ENCODE measurements at regions not wholly inside any gene's neighbourhood (a gene's known extent, or its start where the extent isn't known, plus 50 kb on each side); places are given as distances from the start of the nearest gene placed in this dataset.
"Not testable (repeated sequence)": the region's sequence is repeated elsewhere in the genome, so short reads cannot be mapped to it uniquely, and the experiment has no call there.

GRCh38 chr6:154624038-154624599 lies 109.1 kb upstream of the SCAF8 start:
- peaks cover 0 to 4% (median 3%) of the 10 kb centered on the region in 7 donors for H3K9me3 Mint-ChIP-seq
- H3K4me3 Mint-ChIP-seq = no peak overlapping the region
- no peaks in the 10 kb centered on the region for H3K9me3 ChIP-seq (replicated peaks in 1 of 2; ENCODE audit: control insufficient read depth in 1 of 2, insufficient read depth in 1 of 2, low read length in 2 of 2)
- H2AFZ ChIP-seq (ENCODE audit: insufficient read depth, low read depth, low read length, poor library complexity, severe bottlenecking) = no peak overlapping the region
- no peak overlapping the region for H3K27ac ChIP-seq (ENCODE audit: low read depth in 1 of 2, low read length in 2 of 2)
- H3K36me3 Mint-ChIP-seq = no peaks in the 10 kb centered on the region
- TF ChIP-seq, protein P1, sequence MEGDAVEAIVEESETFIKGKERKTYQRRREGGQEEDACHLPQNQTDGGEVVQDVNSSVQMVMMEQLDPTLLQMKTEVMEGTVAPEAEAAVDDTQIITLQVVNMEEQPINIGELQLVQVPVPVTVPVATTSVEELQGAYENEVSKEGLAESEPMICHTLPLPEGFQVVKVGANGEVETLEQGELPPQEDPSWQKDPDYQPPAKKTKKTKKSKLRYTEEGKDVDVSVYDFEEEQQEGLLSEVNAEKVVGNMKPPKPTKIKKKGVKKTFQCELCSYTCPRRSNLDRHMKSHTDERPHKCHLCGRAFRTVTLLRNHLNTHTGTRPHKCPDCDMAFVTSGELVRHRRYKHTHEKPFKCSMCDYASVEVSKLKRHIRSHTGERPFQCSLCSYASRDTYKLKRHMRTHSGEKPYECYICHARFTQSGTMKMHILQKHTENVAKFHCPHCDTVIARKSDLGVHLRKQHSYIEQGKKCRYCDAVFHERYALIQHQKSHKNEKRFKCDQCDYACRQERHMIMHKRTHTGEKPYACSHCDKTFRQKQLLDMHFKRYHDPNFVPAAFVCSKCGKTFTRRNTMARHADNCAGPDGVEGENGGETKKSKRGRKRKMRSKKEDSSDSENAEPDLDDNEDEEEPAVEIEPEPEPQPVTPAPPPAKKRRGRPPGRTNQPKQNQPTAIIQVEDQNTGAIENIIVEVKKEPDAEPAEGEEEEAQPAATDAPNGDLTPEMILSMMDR (IDR thresholded peaks at IDR 0.05) = no peak
- no peak for DNase-seq
- intact Hi-C loops (cut with micrococcal nuclease) = no loop called here
- H3K79me2 ChIP-seq (ENCODE audit: insufficient read depth, low read length) = no peaks in the 10 kb centered on the region
- 100% methylated on average over 2 of the region's 6 CpGs for WGBS (ENCODE audit: insufficient coverage)
- no peaks in the 10 kb centered on the region for H3K27me3 ChIP-seq (ENCODE audit: control insufficient read depth in 2 of 2, insufficient read depth in 2 of 2, low read length in 2 of 2)
- no peak overlapping the region for H3K4me3 ChIP-seq (replicated peaks in 1 of 3; ENCODE audit: low read depth in 2 of 3, low read length in 3 of 3)
- H3K36me3 ChIP-seq (replicated peaks in 1 of 2; ENCODE audit: control insufficient read depth in 1 of 2, insufficient read depth in 2 of 2, low read length in 2 of 2) = no peaks in the 10 kb centered on the region
- H3K4me2 ChIP-seq (replicated peaks; ENCODE audit: extremely low read depth, low read length, poor library complexity, severe bottlenecking) = no peak overlapping the region
- no peak overlapping the region for H3K9ac ChIP-seq (ENCODE audit: insufficient read depth, low read length, poor library complexity, severe bottlenecking)
- H3K4me1 ChIP-seq (ENCODE audit: control insufficient read depth in 1 of 2, insufficient read depth in 2 of 2, low read length in 2 of 2) = no peaks in the 10 kb centered on the region
- H3K4me1 Mint-ChIP-seq = no peaks in the 10 kb centered on the region
- no peaks in the 10 kb centered on the region for H3K27me3 Mint-ChIP-seq (ENCODE audit: low read depth in 3 of 3)
- H4K20me1 ChIP-seq (ENCODE audit: insufficient read depth, low read length) = no peaks in the 10 kb centered on the region
- no peak overlapping the region for H3K27ac Mint-ChIP-seq

GRCh38 chr6:154624727-154625126 lies 108.5 kb upstream of the SCAF8 start:
- H3K9me3 ChIP-seq (replicated peaks in 1 of 2; ENCODE audit: control insufficient read depth in 1 of 2, insufficient read depth in 1 of 2, low read length in 2 of 2); H3K79me2 ChIP-seq (ENCODE audit: insufficient read depth, low read length); H3K4me3 Mint-ChIP-seq; H3K4me2 ChIP-seq (replicated peaks; ENCODE audit: extremely low read depth, low read length, poor library complexity, severe bottlenecking); H3K27me3 Mint-ChIP-seq (ENCODE audit: low read depth in 3 of 3); H4K20me1 ChIP-seq (ENCODE audit: insufficient read depth, low read length); H3K36me3 Mint-ChIP-seq; H3K4me1 Mint-ChIP-seq; H3K27me3 ChIP-seq (ENCODE audit: control insufficient read depth in 2 of 2, insufficient read depth in 2 of 2, low read length in 2 of 2); DNase-seq; H2AFZ ChIP-seq (ENCODE audit: insufficient read depth, low read depth, low read length, poor library complexity, severe bottlenecking); H3K9me3 Mint-ChIP-seq; intact Hi-C loops (cut with micrococcal nuclease); H3K9ac ChIP-seq (ENCODE audit: insufficient read depth, low read length, poor library complexity, severe bottlenecking); H3K27ac ChIP-seq (ENCODE audit: low read depth in 1 of 2, low read length in 2 of 2); H3K4me1 ChIP-seq (ENCODE audit: control insufficient read depth in 1 of 2, insufficient read depth in 2 of 2, low read length in 2 of 2); H3K27ac Mint-ChIP-seq; H3K4me3 ChIP-seq (replicated peaks in 1 of 3; ENCODE audit: low read depth in 2 of 3, low read length in 3 of 3); H3K36me3 ChIP-seq (replicated peaks in 1 of 2; ENCODE audit: control insufficient read depth in 1 of 2, insufficient read depth in 2 of 2, low read length in 2 of 2): not testable (repeated sequence)
- WGBS (ENCODE audit: insufficient coverage) = 80% methylated on average over 1 of the region's 2 CpGs
